HAP-1 (cell line): ENCODE measurements at regions not wholly inside any gene's neighbourhood (a gene's known extent, or its start where the extent isn't known, plus 50 kb on each side); places are given as distances from the start of the nearest gene placed in this dataset.

Experiments
- DNase-seq, 2 experiments: peaks; one replicate each; pipeline ENCODE4 v3.0.0-alpha.2; 2016 to 2020; ENCODE audit warnings: low spot score in 2 of 2
- H3K27me3 ChIP-seq: fragments of 250-450 bp; sonication (Bioruptor Pico); 2 replicates; pipeline ENCODE4 v1.5.1; 2020; ENCODE audit warnings: low read depth, mild to moderate bottlenecking, moderate library complexity
- H3K36me3 ChIP-seq: fragments of 250-450 bp; sonication (Bioruptor Pico); replicated peaks from 2 replicates; pipeline ENCODE4 v1.5.1; 2020; ENCODE audit warnings: mild to moderate bottlenecking
- H3K4me1 ChIP-seq: fragments of 250-450 bp; sonication (Bioruptor Pico); 2 replicates; pipeline ENCODE4 v1.5.1; 2020; ENCODE audit warnings: mild to moderate bottlenecking
- H3K4me3 ChIP-seq: fragments of 250-450 bp; sonication (Bioruptor Pico); 2 replicates; pipeline ENCODE4 v1.5.1; 2020; ENCODE audit warnings: mild to moderate bottlenecking, moderate library complexity
- H3K9me3 ChIP-seq: fragments of 250-450 bp; sonication (Bioruptor Pico); 2 replicates; pipeline ENCODE4 v1.5.1; 2020; ENCODE audit warnings: mild to moderate bottlenecking, moderate library complexity
- in situ Hi-C: fragments of 300-500 bp; cut with MboI; formaldehyde crosslinking; loops from 3 replicates; pipeline ENCODE4 v1.14.3; 2020; ENCODE audit warnings: low sequenced_read_pairs, inconsistent platforms, mixed read lengths

GRCh38 chr6:101275251-101275650 lies 118.3 kb upstream of the GRIK2 start:
- H3K27me3 ChIP-seq = no peaks in the 10 kb centered on the region
- DNase-seq = peak; percentile 68 to 97
- no peak overlapping the region for H3K4me3 ChIP-seq
- in situ Hi-C loops = no loop called here
- H3K4me1 ChIP-seq = peaks cover 33% of the 10 kb centered on the region
- H3K9me3 ChIP-seq = no peaks in the 10 kb centered on the region
- H3K36me3 ChIP-seq = no peaks in the 10 kb centered on the region

- in situ Hi-C loops = no loop called here
- DNase-seq = peak in 1 of 2 experiments; percentile 19
Measured at GRCh38 chr6:101276066-101276465, 117.4 kb upstream of the GRIK2 start.

GRCh38 chr6:101279410-101279809 lies 114.1 kb upstream of the GRIK2 start:
- peaks cover 29% of the 10 kb centered on the region for H3K4me1 ChIP-seq
- in situ Hi-C loops = no loop called here
- no peaks in the 10 kb centered on the region for H3K9me3 ChIP-seq
- H3K36me3 ChIP-seq = no peaks in the 10 kb centered on the region
- DNase-seq = no peak
- H3K27me3 ChIP-seq = no peaks in the 10 kb centered on the region
- no peak overlapping the region for H3K4me3 ChIP-seq

More at GRCh38 chr6:101276066-101276465, 117.4 kb upstream of the GRIK2 start:
- Histone ChIP-seq H3K36me3 (no peaks in the 10 kb centered on the region), H3K4me3 (no peak overlapping the region), H3K4me1 (peaks cover 33% of the 10 kb centered on the region), H3K9me3 (no peaks in the 10 kb centered on the region), H3K27me3 (no peaks in the 10 kb centered on the region)

GRCh38 chr6:101281266-101281665 lies 112.2 kb upstream of the GRIK2 start:
- in situ Hi-C loops = no loop called here
- no peak for DNase-seq

GRCh38 chr6:101284131-101284530 lies 109.4 kb upstream of the GRIK2 start:
- in situ Hi-C loops = no loop called here
- Histone ChIP-seq H3K4me1 (peaks cover 21% of the 10 kb centered on the region), H3K9me3 (no peaks in the 10 kb centered on the region), H3K27me3 (no peaks in the 10 kb centered on the region), H3K4me3 (no peak overlapping the region), H3K36me3 (no peaks in the 10 kb centered on the region)
- no peak for DNase-seq

More at GRCh38 chr6:101281266-101281665, 112.2 kb upstream of the GRIK2 start:
- Histone ChIP-seq H3K9me3 (no peaks in the 10 kb centered on the region), H3K4me1 (peaks cover 25% of the 10 kb centered on the region), H3K27me3 (no peaks in the 10 kb centered on the region), H3K36me3 (no peaks in the 10 kb centered on the region), H3K4me3 (no peak overlapping the region)

- Histone ChIP-seq H3K36me3 (no peaks in the 10 kb centered on the region), H3K9me3 (no peaks in the 10 kb centered on the region), H3K4me1 (peaks cover 21% of the 10 kb centered on the region), H3K4me3 (no peak overlapping the region), H3K27me3 (no peaks in the 10 kb centered on the region)
- peak; percentile 43 to 79 for DNase-seq
- in situ Hi-C loops = no loop called here
Measured at GRCh38 chr6:101286146-101286545, 107.4 kb upstream of the GRIK2 start.

- Histone ChIP-seq H3K36me3 (no peaks in the 10 kb centered on the region), H3K4me3 (no peak overlapping the region), H3K4me1 (peaks cover 20% of the 10 kb centered on the region), H3K27me3 (no peaks in the 10 kb centered on the region), H3K9me3 (peaks cover 9% of the 10 kb centered on the region)
- in situ Hi-C loops = no loop called here
- no peak for DNase-seq
Measured at GRCh38 chr6:101290346-101290745, 103.2 kb upstream of the GRIK2 start.

GRCh38 chr6:101294051-101294638 lies 99.4 kb upstream of the GRIK2 start:
- no peak for DNase-seq
- Histone ChIP-seq H3K4me1 (no peaks in the 10 kb centered on the region), H3K9me3 (peaks cover 9% of the 10 kb centered on the region), H3K4me3 (no peak overlapping the region), H3K27me3 (no peaks in the 10 kb centered on the region), H3K36me3 (no peaks in the 10 kb centered on the region)
- in situ Hi-C loops = no loop called here

- Histone ChIP-seq H3K4me1 (no peaks in the 10 kb centered on the region), H3K27me3 (no peaks in the 10 kb centered on the region), H3K9me3 (peaks cover 9% of the 10 kb centered on the region), H3K4me3 (no peak overlapping the region), H3K36me3 (no peaks in the 10 kb centered on the region)
- DNase-seq = no peak
- in situ Hi-C loops = no loop called here
Measured at GRCh38 chr6:101294676-101295075, 98.8 kb upstream of the GRIK2 start.

- H3K9me3 ChIP-seq = peaks cover 9% of the 10 kb centered on the region
- H3K4me1 ChIP-seq = no peaks in the 10 kb centered on the region
- no peaks in the 10 kb centered on the region for H3K36me3 ChIP-seq
- DNase-seq = no peak
- in situ Hi-C loops = no loop called here
- H3K27me3 ChIP-seq = no peaks in the 10 kb centered on the region
- H3K4me3 ChIP-seq = no peak overlapping the region
Measured at GRCh38 chr6:101296169-101296960, 97.1 kb upstream of the GRIK2 start.

GRCh38 chr6:101302593-101302992 lies 90.9 kb upstream of the GRIK2 start:
- in situ Hi-C loops = no loop called here
- DNase-seq = no peak
- H3K9me3 ChIP-seq = no peaks in the 10 kb centered on the region
- H3K4me1 ChIP-seq = peaks cover 3% of the 10 kb centered on the region; the same call in 1 of the 2 replicates
- H3K4me3 ChIP-seq = no peak overlapping the region
- no peaks in the 10 kb centered on the region for H3K36me3 ChIP-seq
- no peaks in the 10 kb centered on the region for H3K27me3 ChIP-seq

- H3K4me3 ChIP-seq = no peak overlapping the region
- H3K9me3 ChIP-seq = no peaks in the 10 kb centered on the region
- in situ Hi-C loops = no loop called here
- no peaks in the 10 kb centered on the region for H3K27me3 ChIP-seq
- DNase-seq = no peak
- H3K36me3 ChIP-seq = no peaks in the 10 kb centered on the region
- peaks cover 3% of the 10 kb centered on the region; the same call in 1 of the 2 replicates for H3K4me1 ChIP-seq
Measured at GRCh38 chr6:101303495-101303894, 90.0 kb upstream of the GRIK2 start.

- no peaks in the 10 kb centered on the region for H3K9me3 ChIP-seq
- no peak for DNase-seq
- H3K4me1 ChIP-seq = peaks cover 9% of the 10 kb centered on the region
- H3K36me3 ChIP-seq = no peaks in the 10 kb centered on the region
- H3K27me3 ChIP-seq = no peaks in the 10 kb centered on the region
- in situ Hi-C loops = no loop called here
- no peak overlapping the region for H3K4me3 ChIP-seq
Measured at GRCh38 chr6:101312652-101313051, 80.9 kb upstream of the GRIK2 start.

GRCh38 chr6:101322921-101323320 lies 70.6 kb upstream of the GRIK2 start:
- in situ Hi-C loops = no loop called here
- Histone ChIP-seq H3K27me3 (no peaks in the 10 kb centered on the region), H3K4me1 (peaks cover 71% of the 10 kb centered on the region), H3K36me3 (no peaks in the 10 kb centered on the region), H3K4me3 (no peak overlapping the region), H3K9me3 (no peaks in the 10 kb centered on the region)
- DNase-seq = peak in 1 of 2 experiments; percentile 95
